Astrocyte of the spinal cord (primary cell): ENCODE measurements at regions not wholly inside any gene's neighbourhood (a gene's known extent, or its start where the extent isn't known, plus 50 kb on each side); places are given as distances from the start of the nearest gene placed in this dataset.

Experiments used
- DNase-seq: peaks from one replicate; pipeline ENCODE4 v3.0.0; 2011; ENCODE audit warnings: low read depth, low spot score
- H3K4me3 ChIP-seq: 2 replicates; pipeline ENCODE4 v1.5.1; 2011; ENCODE audit warnings: low read depth, mild to moderate bottlenecking, low read length, moderate library complexity
- CTCF ChIP-seq: IDR thresholded peaks from 2 replicates; pipeline ENCODE4 v1.5.1; 2012; ENCODE audit warnings: low read depth, mild to moderate bottlenecking, low read length, inconsistent platforms
- in situ Hi-C: cut with HindIII; loops from 2 replicates; pipeline ENCODE4 v1.10.0; 2017; ENCODE audit warnings: low sequenced_read_pairs

- DNase-seq, result no peak
Observed at GRCh38 chr6:97815301-97815812, 532.3 kb upstream of the MMS22L start.

GRCh38 chr6:97816526-97816925 lies 533.5 kb upstream of the MMS22L start:
- TF ChIP-seq CTCF, result no peak
- DNase-seq, result peak; percentile 4
- no peak overlapping the region for H3K4me3 ChIP-seq
- in situ Hi-C loops, result no loop called here

More at GRCh38 chr6:97815301-97815812, 532.3 kb upstream of the MMS22L start:
- no peak overlapping the region for H3K4me3 ChIP-seq
- no peak for TF ChIP-seq CTCF
- in situ Hi-C loops, result no loop called here

- DNase-seq, result no peak
- TF ChIP-seq CTCF, result no peak
- H3K4me3 ChIP-seq, result no peak overlapping the region
- in situ Hi-C loops, result no loop called here
Observed at GRCh38 chr6:97819710-97820109, 536.7 kb upstream of the MMS22L start.

- no peak for TF ChIP-seq CTCF
- no peak for DNase-seq
- no peak overlapping the region for H3K4me3 ChIP-seq
- in situ Hi-C loops, result no loop called here
Observed at GRCh38 chr6:97820400-97820799, 537.4 kb upstream of the MMS22L start.

- in situ Hi-C loops, result no loop called here
- DNase-seq, result no peak
- TF ChIP-seq CTCF, result no peak
- no peak overlapping the region for H3K4me3 ChIP-seq
Observed at GRCh38 chr6:97822632-97823031, 539.6 kb upstream of the MMS22L start.

GRCh38 chr6:97841763-97842162 lies 558.7 kb upstream of the MMS22L start:
- in situ Hi-C loops, result no loop called here
- H3K4me3 ChIP-seq, result no peak overlapping the region
- peak; percentile 58 for DNase-seq
- TF ChIP-seq CTCF, result no peak

- DNase-seq, result no peak
- H3K4me3 ChIP-seq, result no peak overlapping the region
Observed at GRCh38 chr6:97842521-97842920, 559.5 kb upstream of the MMS22L start.

More at GRCh38 chr6:97842521-97842920, 559.5 kb upstream of the MMS22L start:
- in situ Hi-C loops, result no loop called here
- no peak for TF ChIP-seq CTCF
